ENCODE measurements at regions not wholly inside any gene's neighbourhood (a gene's known extent, or its start where the extent isn't known, plus 50 kb on each side); places are given as distances from the start of the nearest gene placed in this dataset.

DNA sequence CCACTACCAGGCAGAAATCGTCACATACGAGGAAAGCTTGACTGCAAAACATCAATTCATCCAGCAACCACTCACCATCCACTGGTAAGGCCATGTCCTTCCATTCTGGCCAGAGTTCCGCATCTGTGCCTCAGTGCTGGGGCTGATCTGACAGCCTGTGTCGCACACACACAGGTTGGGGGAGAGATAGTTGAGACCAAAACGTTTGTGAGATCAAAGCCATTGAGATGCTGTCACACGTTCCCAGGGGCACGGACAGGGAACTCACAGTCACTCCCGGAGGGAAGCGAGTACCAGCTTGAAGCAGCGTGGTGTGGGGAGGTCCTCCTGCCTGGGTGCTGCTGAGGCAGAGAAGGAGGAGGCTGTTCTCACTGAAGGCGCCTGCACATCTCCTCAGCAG, 458.5 kb upstream of the SALL3 start:
- DNase-seq = no peak

DNA sequence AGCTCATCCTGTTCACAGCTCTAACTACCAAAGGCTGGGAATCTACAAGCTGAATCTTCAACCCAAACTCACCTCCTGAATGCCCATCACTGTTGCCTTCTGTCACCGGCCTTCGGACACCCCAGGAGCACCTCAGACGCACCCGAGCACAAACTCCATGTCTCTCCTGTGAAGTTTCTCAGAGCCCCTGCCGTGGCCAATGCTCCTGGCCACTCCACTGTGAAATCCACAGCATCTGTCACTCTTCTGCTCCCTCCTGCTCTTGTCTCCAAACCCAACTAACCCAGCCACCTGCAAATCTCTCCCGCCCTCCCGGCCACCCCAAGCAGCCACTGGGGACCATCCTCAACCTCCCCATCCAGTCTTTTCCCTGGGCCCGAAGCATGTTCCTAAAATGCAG, 457.9 kb upstream of the SALL3 start:
- no peak for DNase-seq

DNA sequence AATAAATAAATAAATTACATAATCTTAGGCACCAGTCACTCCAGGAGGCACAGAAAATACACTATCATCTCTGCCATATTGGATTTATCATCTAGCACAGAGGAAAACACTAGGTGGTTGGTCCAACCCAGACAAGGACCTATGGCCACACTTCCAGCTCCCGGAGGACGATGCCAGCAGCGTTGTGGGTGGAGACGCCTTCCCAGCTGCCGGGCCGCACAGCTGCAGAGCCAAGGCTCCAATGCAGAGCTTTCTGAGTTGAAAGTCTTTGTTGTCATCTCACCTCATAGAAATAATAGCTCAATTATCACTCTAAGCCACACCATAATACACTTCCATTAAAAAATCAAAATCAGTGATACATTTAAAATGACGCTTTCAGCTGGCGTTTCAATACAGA, 457.1 kb upstream of the SALL3 start:
- no peak for DNase-seq

DNA sequence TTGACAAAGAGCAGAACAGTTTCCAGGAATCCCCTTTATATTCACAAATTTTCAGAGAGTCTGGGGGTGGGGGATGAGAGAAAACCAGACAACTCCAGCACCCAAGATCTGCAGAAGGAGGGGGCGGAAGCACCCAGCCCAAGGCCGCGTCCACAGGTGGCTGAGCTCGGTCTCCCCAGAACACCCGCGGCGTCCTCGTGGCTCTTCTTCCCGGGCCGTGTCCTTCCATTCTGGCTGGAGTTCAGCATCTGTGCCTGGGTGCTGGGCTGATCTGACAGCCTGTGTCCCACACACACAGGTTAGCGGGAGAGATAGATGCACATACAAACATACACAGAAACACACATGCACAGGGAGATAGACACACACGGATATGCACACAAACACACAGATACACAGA, 455.8 kb upstream of the SALL3 start:
- DNase-seq = no peak

DNA sequence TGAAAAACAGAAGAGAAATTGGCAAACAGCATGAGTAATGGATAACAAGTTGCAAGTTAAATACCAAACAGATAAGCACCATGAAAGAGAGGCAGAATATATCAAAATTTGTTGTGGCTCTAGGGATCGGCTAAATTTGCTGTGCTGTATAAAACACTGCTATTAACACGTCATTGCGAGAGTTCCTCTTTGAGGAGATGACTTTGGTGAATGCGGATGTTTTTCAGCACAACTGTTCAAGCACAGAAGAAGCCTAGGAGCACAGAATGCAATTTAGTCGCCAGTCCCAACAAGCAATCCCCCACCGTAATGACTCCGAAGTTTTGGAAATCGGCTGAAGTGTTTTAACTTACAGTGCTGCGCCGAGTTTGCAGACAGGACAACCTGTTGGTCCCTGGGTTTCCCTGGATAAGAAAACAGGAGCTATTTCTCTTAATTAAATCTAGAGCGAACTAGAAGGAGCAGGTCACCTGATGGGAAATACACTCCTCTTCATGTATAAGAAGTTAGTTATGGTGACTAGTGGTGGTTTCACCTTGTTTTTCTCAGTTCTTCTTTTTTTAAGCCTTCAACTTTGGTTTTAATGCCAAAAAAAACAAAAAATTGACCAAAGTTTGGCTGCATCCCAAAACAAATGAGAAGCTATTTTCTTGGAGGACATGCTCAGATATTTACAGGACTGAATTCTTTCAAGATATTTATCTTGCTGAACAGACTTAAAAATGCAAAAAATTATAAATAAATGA, 454.1 kb upstream of the SALL3 start:
- no peak for DNase-seq

DNA sequence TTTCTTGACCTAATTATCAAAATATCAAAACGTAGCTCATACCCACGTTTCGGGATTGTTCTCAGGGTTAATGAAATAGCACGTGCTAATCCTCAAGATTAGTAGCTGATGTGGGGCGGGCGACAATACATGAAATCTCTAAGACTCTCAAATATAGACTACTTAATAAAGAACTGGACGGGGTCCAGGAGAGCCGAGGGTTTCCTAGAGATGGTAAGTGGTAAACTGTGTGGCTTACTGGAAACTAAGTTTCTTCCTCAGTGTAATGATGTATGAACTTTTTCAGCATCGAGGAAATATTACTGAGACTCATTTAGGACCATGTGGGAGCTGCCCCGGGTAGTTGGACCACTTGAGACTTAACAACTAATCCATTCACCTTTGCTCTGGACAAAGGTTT, 453.3 kb upstream of the SALL3 start:
- no peak for DNase-seq

DNA sequence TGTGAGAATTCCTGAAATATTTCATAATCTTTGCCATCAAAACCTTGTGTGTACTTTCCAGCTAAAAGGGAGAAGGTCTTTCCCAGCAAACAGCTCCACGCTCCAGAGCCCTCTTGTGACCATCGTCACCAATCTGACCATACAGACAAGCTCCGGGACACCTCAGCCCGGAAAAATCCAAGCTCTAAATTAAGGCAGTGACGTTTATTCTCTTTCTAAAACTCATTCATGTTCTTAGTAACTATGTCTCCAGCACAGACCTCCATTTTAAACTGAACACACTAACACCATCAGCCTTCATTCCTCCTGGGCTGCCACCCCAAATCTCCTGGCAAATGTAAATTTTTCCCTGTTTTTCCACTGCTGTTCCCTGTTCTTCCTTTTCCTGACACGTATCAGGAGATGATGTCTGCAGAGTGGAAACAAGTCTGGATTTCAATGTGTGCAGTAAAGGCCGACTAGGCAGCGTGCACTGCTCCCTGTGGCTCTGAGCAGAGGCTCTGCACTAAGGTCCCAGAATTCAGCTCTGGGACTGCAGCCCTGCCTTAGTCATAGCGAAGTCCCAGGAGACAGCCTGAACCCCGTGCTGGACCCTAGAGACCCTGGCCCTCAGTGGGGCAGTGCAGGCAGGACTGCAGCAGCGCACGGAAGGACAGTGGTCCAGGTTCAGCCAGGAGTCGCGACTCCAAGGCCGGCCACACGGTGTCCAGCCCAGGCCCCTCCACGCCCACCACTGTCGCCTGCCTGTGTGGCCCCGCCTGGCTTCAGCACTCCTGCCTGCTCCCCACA, 452.5 kb upstream of the SALL3 start:
- DNase-seq = no peak

DNA sequence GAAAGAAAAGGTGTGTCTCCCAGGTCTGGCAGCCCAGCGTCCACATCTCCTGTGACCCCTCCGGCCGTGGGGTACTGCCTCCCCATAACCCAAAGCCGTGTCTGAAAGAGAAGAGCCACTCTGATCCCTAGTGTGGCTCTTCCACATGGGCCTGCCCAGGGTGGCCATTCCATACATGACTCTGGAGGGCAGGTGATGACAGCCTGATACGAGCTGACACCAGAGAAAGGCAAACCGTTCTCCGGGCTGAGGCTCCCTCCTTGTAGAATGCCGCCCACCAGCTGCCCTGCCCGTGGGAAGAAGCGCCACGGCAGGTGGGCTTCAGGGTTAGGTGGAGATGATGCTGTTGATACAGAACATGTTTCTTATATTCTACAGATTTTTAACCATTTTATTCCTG, 451.6 kb upstream of the SALL3 start:
- DNase-seq = no peak

DNA sequence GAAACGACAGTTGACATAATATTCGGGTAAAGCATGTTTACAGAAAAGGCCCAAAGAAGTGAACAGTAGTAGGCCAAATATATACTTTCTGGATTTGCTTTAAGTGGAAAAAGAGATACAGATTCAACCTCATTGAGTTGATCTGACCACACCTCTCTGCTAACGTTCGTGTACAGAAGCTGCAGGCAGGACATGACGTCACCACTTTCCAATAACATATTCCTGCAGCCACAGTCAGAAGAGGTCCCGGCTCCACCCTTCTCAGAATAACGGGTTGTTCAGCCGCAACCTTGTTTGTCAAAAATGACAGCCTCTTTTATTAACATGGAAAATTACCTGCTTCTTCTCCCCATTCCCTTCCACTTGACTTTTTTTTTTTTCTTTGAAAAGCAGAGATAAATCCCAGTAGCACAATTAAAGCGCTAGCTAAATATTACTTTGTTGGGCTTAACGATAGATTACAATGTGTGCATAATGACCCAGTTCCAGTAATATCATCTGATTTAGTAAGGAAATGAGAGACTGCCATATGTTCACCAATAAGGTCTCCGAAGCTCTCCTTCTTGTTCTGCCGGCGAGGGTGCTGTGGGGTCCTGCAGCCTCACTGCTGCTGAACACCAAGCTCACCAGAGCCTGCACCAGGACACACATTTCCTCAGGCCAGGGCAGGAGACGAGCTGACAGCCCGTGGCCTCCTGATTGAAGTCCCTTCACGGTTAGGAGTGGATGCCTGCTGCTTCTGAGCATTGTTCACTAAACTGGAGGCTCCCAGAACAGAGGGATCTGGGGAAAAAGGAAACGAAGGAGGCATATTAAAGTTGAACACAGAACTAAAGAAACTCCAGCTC, 451.0 kb upstream of the SALL3 start:
- no peak for DNase-seq

DNA sequence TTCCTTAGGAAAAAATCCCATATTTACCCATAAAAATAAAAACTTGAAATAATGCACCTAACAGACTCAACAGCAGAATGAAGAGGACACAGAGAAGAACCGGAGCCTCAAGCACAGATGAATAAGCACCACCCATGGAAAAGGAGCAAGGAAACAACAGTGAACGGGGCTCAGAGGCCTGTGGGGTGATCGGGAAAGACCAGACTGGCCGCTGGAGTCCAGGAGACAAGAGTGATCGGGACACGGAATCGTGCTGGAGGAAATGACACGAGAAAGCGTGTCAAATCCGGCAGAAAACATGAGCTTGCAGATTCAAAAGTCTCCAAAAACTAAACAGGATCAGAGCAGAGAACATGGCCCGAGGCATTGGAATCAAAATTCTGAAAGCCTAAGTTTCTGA, 448.0 kb upstream of the SALL3 start:
- DNase-seq = no peak

DNA sequence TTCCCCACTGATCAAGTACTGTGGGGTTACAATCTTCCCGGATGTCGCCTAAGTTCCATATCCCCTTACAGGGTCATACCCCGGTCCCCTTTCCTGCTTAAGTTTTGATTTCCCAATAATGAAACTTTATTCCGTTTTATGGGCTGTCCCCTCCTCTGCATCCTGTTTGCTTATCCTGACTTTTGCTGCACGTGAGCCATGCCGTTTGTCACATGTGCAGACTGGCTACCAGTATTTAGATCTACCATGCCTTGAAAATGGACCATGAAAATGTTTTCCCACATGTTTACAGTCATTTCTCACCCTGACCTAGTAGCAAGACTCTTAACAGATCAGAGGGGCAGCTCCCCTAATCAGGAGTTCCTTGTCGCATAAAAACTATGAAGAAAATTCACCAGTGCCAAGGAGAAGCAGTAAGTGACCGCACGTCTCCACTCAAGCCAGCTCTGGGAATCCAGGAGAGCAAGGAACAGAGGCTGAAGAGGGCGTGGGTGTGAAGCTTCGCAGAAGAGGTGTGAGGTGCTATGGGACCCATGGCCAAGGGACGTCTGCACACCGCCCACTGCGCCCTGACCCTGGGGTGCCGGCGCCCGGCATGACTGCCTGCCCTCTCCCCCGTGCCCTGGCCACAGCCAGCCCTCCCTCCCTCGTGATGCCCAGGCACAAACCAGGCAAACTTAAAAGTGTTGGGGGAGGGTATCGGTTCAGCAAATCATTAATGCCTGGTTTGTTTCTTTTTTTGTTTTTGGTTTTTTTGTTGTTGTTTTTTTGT, 440.8 kb upstream of the SALL3 start:
- DNase-seq = no peak

DNA sequence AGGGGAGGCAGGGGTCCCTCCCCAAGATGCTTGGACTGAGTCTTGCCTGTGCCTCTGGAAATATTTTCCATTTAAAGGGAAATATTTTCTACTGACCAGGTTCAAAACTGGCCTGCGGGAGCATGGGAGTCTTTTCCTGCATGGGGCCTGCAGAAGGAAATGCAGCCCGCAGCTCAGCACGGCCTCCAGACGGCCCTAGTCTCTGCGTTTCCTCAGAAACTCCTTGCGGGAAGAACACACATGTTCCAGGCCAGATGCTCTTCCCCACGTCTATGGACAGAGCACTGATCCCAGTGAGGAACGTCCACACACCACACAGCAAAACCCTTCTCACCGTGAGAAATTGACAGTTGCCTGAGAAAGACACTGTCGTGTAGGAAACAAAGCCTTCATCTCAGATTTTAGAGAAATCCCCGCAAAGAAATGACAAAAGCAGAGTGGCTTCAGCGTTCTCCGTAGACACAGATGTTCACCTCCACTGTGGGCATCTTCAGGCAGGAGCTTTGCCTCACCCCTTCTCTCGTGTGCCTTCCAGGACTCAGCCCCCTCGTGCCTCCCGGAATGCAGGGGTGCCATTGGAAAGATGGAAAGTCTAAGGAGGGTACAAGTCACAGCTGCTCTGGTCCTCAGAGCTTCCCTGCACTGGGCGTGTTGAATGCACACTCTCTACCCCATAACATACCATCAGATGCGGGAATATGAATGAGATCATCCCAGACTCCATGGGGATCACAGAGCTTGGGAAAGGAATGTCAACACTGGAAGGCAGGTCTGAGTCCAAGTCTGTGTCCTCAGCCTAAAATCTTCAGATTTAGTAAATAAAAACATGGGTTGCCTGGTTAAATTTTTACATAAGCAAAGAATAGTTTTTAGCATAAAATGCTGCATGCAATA, 438.7 kb upstream of the SALL3 start:
- no peak for DNase-seq

DNA sequence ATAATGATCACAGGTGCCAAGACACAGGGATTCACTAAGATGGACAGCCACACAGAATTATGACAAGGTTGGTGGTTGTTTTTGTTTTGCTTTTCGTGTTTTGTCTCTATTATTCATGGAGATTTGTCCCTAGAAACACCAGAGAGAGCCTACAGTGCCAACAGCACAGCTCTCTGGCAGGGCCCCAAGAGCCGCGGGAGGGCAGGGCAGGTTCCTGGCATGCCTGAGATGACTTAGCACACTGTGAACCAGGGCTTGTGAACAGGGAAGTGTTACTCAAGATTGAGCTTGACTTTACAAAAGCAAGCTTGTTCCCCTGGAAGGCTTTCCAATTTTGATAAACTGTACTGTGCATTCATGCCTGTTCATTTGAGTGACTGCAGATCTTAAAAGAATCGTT, 437.4 kb upstream of the SALL3 start:
- DNase-seq = no peak

DNA sequence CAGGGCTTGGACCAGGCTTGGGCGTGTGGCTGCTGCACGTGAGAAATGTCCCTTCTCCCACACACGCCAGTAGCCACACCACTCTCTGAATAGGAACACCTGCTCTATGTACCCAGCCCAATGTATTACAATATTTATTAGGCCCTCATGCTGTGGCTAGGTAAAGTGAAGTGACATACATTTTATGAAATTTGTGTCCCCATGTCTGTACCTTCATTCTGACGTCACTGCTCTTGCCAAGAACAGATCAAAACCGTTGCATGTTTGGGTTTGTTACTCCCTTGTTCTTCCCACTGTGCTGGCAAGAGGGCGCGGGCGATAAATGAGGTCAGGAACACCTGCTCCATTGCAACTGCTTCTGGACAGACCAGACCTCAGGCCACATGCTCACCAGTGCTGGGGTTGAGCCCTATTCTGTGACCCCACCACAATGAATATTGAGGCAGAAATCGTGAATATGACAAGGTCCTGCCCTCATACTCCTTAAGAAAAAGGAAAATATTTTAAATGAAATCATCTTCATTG, 436.4 kb upstream of the SALL3 start:
- no peak for DNase-seq

DNA sequence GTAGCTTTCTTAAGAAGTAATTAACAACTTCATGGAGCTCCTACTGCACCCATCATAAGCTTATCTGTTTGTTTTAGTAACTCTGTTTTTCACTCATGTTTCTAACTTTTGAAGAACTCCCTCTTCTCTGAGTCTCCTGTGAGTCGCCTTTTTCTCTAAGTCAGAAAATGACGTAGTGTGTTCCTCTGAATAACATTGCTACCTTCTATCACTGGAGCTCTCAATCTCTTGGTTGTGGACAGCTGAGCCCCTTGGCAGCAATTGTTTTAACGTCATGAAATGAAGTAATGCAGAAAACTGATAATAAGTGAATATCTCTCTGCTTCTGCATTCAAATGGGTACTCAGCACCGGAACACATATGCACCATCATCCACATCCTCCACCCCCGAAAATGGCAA, 433.3 kb upstream of the SALL3 start:
- no peak for DNase-seq

DNA sequence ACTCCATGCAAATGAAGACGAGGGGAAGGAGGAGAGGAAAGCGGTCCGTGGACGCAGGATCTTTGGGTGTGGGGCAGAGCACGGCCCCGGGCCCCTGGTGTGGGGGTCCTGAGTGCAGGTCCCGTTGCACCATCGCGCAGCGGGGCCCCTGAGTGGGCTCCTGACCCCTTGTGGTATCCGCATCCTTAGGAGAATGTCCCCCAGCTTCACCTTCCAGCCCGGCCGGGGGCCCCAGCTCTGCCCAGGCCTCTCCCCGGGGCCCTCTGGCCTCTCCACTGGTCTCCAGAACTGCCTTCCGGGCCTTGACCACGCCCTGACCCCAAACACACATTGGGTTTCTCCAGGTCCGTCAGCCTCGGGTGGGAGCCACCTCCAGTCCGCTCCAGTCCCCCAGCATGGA, 431.8 kb upstream of the SALL3 start:
- no peak for DNase-seq

DNA sequence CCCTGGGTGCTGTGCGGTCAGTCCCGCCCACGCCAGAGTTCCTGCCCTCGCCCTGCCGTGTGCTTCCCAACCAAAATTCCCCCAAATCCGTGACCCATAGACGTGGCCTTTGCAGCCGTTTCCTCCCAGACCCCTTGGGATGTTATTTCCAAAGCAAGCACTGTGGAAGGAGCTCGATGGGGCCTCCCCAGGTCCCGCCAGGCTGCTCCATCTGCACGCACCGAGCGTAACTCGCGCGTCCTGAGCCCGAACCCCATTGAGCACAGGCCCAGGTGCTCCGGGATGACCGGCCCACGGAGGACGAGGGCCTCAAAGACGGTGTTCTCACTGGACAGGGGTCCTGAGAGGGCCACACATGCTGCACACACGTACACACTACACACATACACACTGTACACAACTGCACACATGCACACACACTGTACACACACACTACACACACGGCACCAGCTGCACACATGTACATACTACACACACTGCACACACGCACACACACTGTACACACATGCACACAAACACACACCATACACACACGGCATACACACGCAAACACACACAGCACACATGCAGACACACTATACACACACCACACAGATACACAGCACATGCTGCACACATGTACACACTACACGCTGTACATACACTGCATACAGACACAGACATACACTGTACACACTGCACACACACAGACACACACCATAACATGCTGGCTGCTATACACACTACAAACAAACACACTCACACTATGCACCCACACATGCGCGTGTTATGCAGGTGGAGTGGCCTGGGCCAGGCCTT, 431.2 kb upstream of the SALL3 start:
- no peak for DNase-seq

DNA sequence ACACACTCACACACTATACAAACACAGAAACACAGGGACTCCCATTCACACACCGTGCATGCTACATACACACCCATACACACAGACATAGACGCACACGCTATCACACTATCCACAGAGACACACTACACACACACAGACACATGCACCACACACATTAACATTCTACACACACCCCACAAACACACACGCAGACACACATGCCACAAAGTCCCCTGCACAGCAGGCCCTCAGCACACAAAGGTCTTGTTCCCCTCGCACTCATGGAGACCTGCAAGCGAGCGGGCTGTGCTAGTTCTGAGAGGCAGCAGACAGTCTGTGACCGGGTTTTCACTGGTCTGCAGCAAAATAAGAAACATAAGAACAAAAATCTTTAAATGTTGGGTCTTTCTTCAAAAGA, 429.6 kb upstream of the SALL3 start:
- DNase-seq = no peak

DNA sequence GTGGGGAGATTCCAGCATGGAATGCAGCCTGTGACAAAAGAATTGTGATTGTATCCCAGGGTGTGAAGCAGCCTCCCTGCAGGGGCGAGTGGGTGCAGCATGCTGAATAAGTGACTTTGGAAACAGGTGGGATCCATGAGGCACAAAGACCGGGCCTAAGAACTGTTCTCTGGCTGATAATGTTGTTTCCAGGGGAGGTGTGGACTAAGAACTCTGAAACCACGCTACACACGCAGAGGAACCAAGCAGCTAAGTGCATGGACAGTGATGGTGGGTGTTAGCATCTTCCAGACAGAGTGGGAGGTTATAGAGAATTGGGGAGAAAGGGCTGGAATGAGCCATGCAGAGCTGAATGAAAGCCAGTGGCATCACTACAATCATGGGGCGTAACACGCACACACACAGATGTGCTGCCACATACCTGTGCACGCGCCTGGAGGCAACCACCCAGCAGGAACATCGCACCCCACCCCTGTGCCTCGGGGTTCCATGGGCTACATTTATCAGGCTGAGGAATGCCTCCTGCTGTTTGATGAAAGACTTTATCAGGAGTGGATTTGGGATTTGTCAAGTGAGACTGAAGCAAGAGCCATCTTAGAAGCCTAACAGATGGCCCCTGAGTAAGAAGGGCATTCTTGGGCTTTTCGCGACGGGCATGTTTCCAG, 424.5 kb upstream of the SALL3 start:
- DNase-seq = no peak

DNA sequence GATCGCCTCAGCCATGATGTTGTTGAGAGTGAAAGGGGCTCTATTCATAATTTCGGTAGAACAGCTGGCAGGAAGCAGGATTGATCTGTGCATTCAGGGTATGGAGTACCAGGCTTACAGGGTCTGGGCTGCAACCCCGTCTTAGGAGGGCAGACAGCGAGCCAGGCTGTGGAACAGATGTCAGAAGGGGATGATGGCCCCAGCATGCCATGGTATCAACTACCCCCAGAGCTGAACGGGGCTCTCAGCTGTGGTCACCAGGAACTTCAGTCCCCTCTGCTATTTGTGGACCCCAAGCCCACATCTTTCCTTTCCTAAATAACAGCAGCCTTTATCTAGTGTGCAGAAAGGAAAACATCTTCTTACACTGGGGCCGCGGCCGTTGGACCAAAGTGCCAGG, 422.2 kb upstream of the SALL3 start:
- DNase-seq = no peak
